ENCODE measurements at regions not wholly inside any gene's neighbourhood (a gene's known extent, or its start where the extent isn't known, plus 50 kb on each side); places are given as distances from the start of the nearest gene placed in this dataset.

DNA sequence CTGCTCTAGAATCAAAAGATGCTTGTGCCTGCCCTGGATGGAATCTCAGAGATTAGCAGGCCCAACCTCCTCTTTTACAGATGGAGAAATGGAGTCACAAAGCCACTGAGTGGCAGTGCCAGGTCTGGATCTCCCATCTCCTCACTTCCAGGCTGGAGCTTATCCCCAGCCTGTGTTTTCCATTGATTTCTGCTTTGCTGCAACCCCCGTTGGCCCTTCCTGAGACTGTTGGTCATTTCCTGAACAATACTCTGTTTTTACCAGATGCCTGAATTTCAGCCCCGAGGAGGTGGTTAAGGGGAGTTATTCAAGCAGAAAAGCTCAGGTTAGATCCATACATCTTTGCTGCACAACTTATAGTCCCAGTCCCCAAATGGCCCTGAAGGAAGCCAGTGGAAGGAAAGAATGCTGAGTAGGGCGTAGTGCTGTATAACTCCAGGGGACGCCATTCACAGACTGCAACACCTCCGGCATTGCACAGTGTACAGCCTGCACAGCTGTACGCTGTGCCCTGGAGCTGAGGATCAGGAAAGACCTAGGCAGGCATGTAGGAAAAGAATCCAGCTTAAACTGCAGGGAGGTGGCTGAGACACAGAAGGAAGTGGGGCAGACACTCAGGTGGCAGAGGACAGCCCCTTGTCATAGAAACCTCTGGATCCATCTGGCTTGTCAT is 77.5 kb downstream of the RPLP1 start:
- 78% methylated on average over 6 of the region's 6 CpGs for WGBS

DNA sequence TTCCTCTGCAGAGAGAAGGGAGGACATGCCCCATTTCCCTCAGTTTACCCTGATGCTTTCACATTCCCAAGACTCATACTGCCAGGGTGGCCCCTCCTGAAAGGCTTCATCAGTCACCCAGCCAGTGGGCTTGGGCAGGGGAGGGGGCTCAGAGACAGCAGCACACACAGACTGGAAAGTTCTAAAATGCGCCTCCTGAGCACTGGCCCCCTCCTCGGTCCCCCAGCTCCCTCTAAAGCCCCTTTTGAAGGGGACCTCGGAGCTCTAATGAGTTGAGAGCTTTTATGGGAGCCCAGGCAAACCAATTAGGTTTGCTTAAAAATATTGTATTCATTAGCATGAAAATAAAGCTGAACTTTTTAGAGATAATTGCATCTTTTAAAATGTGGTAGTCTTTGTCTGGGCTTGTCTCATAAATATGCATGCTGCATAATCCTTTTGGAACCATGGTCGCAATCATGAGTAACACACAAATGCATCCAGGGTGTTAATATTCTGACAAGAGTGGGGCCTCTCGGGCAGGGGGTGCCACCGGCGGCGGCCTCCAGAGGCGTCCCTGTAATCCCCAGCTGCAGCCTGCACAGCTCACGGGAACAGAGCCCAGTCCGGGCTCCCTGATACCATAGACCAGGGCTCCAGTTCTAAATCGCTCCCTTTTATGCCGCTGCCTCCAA is 78.5 kb downstream of the RPLP1 start:
- no peak for DNase-seq (ENCODE audit: low spot score)
- Histone ChIP-seq H3K4me3 (no peak overlapping the region), H3K27ac (no peak overlapping the region), H3K4me1 (replicated peaks) (peaks cover 3% of the 10 kb centered on the region), H3K36me3 (no peaks in the 10 kb centered on the region), H3K9me3 (no peaks in the 10 kb centered on the region), H3K27me3 (replicated peaks; ENCODE audit: insufficient read depth) (no peaks in the 10 kb centered on the region)
- intact Hi-C loops (cut with DNase I) = no loop called here
- TF ChIP-seq POLR2A (IDR thresholded peaks at IDR 0.05) (no peak), POLR2AphosphoS5 (IDR thresholded peaks at IDR 0.05) (no peak)
- TF ChIP-seq, protein P1, sequence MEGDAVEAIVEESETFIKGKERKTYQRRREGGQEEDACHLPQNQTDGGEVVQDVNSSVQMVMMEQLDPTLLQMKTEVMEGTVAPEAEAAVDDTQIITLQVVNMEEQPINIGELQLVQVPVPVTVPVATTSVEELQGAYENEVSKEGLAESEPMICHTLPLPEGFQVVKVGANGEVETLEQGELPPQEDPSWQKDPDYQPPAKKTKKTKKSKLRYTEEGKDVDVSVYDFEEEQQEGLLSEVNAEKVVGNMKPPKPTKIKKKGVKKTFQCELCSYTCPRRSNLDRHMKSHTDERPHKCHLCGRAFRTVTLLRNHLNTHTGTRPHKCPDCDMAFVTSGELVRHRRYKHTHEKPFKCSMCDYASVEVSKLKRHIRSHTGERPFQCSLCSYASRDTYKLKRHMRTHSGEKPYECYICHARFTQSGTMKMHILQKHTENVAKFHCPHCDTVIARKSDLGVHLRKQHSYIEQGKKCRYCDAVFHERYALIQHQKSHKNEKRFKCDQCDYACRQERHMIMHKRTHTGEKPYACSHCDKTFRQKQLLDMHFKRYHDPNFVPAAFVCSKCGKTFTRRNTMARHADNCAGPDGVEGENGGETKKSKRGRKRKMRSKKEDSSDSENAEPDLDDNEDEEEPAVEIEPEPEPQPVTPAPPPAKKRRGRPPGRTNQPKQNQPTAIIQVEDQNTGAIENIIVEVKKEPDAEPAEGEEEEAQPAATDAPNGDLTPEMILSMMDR (IDR thresholded peaks at IDR 0.05) = no peak
- WGBS = 56% methylated on average over 13 of the region's 13 CpGs

More for the DNA sequence above, 77.5 kb downstream of the RPLP1 start:
- Histone ChIP-seq H3K36me3 (no peaks in the 10 kb centered on the region), H3K4me1 (replicated peaks) (no peaks in the 10 kb centered on the region), H3K9me3 (no peaks in the 10 kb centered on the region), H3K4me3 (no peak overlapping the region), H3K27ac (no peak overlapping the region), H3K27me3 (replicated peaks; ENCODE audit: insufficient read depth) (no peaks in the 10 kb centered on the region)
- TF ChIP-seq POLR2AphosphoS5 (IDR thresholded peaks at IDR 0.05) = no peak
- TF ChIP-seq, protein P1 (IDR thresholded peaks at IDR 0.05) = no peak
- TF ChIP-seq POLR2A (IDR thresholded peaks at IDR 0.05) = no peak
- DNase-seq (ENCODE audit: low spot score) = no peak
- intact Hi-C loops (cut with DNase I) = no loop called here

DNA sequence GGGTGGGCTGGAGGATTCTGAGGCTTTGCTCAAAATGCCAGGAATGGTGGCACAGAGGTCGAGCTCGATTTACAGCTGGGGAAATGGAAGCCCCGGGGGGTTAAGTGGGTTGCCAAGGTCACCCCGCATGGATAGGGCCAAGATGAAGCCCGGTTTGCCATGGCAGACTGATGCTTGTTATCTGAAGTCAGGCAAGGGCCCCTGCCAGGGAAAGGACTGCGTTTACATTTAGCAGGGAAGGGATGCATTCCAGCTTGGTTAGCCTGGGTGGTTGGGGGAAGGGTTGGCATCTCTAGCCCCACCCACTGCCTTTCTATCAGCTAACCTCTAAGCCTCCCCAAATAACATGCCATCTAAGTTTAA is 79.0 kb downstream of the RPLP1 start:
- 47% methylated on average over 6 of the region's 6 CpGs for WGBS
- H3K4me1 ChIP-seq (replicated peaks) = peaks cover 3% of the 10 kb centered on the region
- intact Hi-C loops (cut with DNase I) = no loop called here
- no peak for TF ChIP-seq POLR2AphosphoS5 (IDR thresholded peaks at IDR 0.05)
- no peak for TF ChIP-seq POLR2A (IDR thresholded peaks at IDR 0.05)
- TF ChIP-seq, protein P1 (IDR thresholded peaks at IDR 0.05) = no peak
- no peaks in the 10 kb centered on the region for H3K27me3 ChIP-seq (replicated peaks; ENCODE audit: insufficient read depth)
- no peak for DNase-seq (ENCODE audit: low spot score)
- no peak overlapping the region for H3K4me3 ChIP-seq
- H3K36me3 ChIP-seq = no peaks in the 10 kb centered on the region
- H3K27ac ChIP-seq = no peak overlapping the region
- H3K9me3 ChIP-seq = no peaks in the 10 kb centered on the region

DNA sequence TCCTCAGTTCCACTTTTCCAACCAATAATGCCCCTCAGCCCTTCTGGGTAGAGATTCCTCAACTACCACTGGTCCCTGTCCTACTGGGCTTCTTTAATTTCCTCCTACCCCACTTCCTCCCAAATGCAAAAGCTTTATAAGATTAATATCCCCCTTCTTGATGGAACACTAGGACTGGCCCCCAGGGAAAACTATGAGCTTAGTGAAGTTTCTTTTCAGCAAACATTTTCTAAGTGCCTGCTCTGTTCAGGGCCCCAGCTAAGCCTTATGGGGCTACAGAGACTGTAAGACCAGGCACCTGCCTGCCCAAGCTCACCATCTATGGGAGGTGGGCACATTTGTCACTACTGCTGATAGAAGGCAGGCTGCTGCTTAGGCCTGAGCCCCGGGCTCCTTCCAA is 79.4 kb downstream of the RPLP1 start:
- no peaks in the 10 kb centered on the region for H3K9me3 ChIP-seq
- TF ChIP-seq, protein P1 (IDR thresholded peaks at IDR 0.05) = no peak
- TF ChIP-seq POLR2AphosphoS5 (IDR thresholded peaks at IDR 0.05) = no peak
- TF ChIP-seq POLR2A (IDR thresholded peaks at IDR 0.05) = no peak
- intact Hi-C loops (cut with DNase I) = no loop called here
- H3K27ac ChIP-seq = no peak overlapping the region
- WGBS = 89% methylated on average over 1 of the region's 1 CpG
- H3K27me3 ChIP-seq (replicated peaks; ENCODE audit: insufficient read depth) = no peaks in the 10 kb centered on the region
- H3K4me1 ChIP-seq (replicated peaks) = peaks cover 3% of the 10 kb centered on the region
- DNase-seq (ENCODE audit: low spot score) = no peak
- H3K4me3 ChIP-seq = no peak overlapping the region
- H3K36me3 ChIP-seq = no peaks in the 10 kb centered on the region

DNA sequence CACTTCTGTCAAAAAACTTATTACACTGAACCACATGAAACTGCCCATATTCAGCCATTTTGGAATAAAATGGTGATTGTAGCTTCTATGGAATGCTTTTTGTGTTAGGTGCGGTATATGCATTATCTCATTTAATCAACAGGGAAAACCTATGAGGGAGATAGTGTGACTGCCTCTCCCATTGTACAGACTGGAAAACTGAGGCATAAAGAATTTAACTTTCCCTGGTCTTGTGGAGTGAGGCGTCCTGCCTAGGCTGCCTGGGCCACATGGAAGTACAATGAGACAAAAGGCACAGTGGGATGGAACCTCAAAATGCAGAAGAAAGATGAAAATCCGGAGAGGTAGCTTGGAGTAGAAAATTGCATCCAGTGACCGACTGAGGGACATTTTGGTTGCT is 80.2 kb downstream of the RPLP1 start:
- no peaks in the 10 kb centered on the region for H3K9me3 ChIP-seq
- no peak overlapping the region for H3K4me3 ChIP-seq
- WGBS = 95% methylated on average over 4 of the region's 4 CpGs

More for the DNA sequence above, 80.2 kb downstream of the RPLP1 start:
- Histone ChIP-seq H3K4me1 (replicated peaks) (peaks cover 3% of the 10 kb centered on the region), H3K27ac (no peak overlapping the region), H3K27me3 (replicated peaks; ENCODE audit: insufficient read depth) (no peaks in the 10 kb centered on the region), H3K36me3 (no peaks in the 10 kb centered on the region)
- TF ChIP-seq POLR2AphosphoS5 (IDR thresholded peaks at IDR 0.05) (no peak), POLR2A (IDR thresholded peaks at IDR 0.05) (no peak)
- TF ChIP-seq, protein P1 (IDR thresholded peaks at IDR 0.05) = no peak
- DNase-seq (ENCODE audit: low spot score) = no peak
- intact Hi-C loops (cut with DNase I) = no loop called here

Data from prostate gland (tissue), 2 donors.